ENCODE measurements at regions not wholly inside any gene's neighbourhood (a gene's known extent, or its start where the extent isn't known, plus 50 kb on each side); places are given as distances from the start of the nearest gene placed in this dataset.

DNA sequence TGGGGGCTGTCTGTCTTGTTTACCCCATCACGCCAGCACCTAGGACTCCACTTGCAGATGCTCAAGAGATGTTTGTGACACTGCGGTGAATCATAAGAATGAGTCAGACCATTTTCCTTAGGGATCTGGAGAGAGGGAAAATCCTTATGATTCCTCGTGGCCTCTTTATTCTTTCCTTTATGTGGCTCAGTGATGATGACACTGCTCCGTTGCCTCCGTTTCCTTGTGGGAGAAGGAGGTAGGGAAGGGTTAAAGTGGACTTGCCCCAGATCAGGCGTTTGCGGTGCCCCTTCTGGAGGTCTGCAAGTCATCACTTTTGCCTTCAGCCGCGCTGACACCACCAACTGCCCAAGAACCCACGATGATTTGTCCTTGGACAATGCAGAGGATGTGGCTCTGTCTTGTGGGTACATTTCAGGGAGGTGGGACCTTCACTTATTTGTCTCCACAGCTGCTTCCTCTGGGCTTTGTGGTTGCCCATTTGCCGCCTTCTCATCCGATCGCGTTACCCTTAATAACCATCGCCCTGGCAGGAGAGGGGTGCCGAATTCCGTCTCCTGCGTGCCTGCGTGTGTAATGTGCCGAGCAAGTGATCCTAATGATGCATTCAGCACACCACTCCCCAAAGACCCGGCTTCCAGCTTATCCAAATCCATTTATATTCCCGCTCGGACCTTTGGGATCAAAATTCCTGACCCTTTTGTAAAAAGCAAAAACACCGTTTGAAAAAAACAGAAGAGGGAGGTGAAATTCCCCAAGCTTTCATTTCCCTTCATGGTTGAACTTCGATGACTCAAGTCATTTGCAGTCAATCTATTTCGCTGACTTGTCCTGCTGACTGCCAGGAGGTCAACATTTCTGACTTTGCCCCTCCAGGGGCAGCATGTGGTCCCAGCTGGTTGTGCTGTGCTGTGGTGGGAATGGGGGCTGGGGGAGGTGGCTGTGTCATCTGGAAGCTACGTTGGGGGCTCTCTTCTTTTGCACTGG, 87.2 kb upstream of the IRX3 start:
- in situ Hi-C loops (cut with MboI; ENCODE audit: low pct_unique_long_range_greater_than_20kb, low sequenced_read_pairs): no loop called here
- DNase-seq: peak; percentile 89

DNA sequence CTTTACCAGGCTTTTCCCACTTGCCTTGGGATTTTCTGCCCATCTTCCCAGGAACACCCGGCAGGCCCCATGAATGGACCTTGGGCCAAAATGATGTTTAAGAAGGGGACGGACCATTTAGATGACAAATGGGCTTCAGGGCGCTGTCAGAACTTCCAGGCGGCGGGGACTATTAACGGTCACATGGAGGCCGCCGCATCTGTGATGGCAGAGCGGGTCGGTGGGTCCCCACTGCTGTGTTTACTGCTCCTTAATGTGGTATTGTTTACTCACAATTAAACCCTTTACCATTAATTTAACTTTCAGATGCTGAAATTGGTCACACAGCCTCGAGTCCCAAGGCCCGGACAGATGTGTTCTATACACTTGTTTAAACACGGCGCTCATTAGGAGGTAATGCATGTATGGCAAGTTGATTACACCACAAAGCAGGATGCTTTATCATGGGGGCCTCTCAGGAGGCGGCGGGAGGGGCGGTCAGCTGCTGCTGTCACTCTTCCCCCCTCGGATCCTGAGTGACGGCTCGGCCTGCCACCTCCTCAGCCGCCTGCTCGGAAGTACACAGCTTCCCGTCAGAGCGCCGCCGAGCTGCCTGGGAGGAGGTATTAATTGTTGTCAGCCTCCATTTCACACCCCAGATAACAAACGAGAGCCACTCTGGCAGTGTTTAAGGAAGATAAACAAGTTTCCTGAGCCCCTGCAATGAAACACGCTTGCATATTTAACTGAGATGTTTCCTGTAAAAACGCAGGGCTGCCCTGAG, 83.9 kb upstream of the IRX3 start:
- no peak for DNase-seq
- in situ Hi-C loops (cut with MboI; ENCODE audit: low pct_unique_long_range_greater_than_20kb, low sequenced_read_pairs): no loop called here

DNA sequence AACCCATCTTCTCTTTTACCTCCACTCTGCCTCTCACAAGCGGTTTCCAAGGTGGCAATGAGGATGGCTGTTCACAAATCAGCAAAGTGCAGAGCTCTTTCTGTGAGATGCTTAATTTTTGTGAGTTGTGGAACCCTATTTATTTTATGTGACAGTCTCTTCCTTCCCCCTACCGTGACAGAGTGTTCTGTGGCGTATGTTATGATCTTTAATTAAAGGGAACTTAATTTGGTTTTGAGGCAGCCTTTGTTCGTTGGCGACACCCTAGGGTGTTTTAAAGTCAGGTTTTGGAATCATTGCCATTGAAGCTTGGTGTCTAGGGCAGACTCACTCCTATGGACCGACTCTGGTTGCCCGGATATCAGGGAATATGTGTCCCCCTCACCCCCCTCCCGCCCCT, 83.3 kb upstream of the IRX3 start:
- in situ Hi-C loops (cut with MboI; ENCODE audit: low pct_unique_long_range_greater_than_20kb, low sequenced_read_pairs): no loop called here
- no peak for DNase-seq

DNA sequence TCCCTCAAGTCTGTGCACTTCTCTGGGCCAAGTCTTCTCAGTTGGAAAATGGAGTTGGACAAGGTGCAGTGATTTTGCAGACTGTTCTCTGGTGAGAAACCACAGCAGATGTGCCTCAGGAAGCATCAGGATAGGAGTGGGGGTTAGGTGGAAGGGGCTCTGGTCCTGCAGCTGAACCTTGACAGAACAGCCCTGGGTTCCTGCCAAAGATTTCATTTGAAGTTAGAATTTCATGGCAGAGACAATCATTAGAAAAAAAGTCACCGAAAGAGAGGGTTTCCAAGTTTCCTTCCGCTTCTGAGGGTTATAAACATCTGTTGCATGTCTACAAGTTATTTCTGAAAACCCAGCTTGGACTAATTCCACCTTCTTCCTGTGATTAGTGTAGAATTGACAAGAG, 80.4 kb upstream of the IRX3 start:
- in situ Hi-C loops (cut with MboI; ENCODE audit: low pct_unique_long_range_greater_than_20kb, low sequenced_read_pairs): no loop called here
- DNase-seq: no peak

DNA sequence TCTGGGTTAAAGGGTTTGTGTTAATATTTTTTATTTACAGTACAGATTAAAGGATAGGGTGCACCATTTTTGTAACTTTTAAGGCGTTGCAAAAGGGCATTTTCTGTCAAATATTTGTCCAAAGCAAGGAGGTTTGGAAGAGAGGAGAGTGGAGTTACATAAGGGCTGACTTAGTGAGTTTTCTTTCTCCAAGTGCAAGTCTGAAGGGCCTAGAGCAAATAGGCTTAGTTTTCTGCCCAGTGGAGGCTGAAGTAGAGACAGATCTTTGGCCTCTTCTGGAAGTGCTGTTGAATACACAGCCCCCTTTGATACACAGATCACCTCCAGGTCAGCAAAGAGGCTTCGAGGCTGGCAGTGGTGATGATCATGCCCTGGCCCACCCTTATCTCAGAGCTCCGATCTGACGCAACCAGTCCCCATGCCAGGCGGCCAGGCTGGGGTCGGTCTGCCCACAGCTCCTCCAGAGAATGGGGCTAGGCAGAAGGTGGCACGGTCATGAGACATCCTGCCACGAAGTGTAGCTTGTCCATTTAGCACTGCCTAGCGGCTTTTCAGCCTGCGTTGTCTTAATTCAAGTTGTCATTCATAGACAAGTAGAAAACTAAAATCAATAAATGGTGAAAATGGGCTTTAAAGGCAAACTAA, 79.5 kb upstream of the IRX3 start:
- in situ Hi-C loops (cut with MboI; ENCODE audit: low pct_unique_long_range_greater_than_20kb, low sequenced_read_pairs): no loop called here
- no peak for DNase-seq

DNA sequence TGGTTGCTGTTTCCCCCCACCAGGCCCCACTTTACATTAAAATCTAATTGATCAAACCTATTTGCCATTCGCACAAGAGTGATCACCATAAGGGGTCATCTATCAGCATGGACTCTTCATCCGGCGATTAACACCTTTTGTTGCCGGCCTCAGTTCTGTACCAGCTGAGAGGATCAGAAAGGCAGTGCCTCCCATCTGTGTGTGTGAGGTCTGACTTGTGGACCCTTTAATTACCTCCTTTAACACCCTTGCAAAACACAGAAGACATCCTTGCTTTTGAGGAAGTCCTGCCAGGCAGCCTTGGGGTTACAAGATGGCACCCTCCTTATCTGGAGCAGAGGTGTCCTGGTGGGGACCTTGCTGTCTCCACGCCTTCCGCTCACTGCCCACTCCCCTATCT, 77.2 kb upstream of the IRX3 start:
- in situ Hi-C loops (cut with MboI; ENCODE audit: low pct_unique_long_range_greater_than_20kb, low sequenced_read_pairs): no loop called here
- DNase-seq: no peak

DNA sequence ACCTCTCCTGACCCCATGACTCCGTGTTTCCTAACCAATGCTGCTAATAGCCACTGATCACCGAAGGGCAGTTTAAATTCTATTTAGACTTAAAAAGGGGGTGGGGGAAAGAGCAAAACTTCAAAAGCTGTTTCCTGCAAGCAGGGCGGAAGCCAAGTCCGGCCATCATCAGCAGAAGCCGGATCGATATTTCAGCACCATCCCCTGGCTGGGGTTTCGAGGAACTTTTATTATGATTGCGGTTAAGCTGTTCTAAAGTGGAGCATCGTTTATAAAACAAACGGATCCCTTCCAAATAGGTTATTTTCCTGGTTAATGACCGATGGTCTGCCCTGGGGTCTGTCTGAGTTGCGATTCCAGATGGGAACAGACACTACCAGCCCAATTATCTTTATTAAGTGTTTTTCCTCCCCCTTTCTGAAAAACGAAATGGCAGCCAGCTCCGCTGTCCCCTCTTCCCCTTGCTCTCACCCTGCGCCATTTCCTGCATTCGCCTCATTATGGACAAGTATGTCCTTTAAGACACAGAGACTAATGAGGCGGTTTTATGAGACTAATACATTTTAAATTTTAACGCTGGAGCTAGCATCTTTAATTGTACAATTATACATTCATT, 76.1 kb upstream of the IRX3 start:
- DNase-seq: no peak
- in situ Hi-C loops (cut with MboI; ENCODE audit: low pct_unique_long_range_greater_than_20kb, low sequenced_read_pairs): no loop called here

DNA sequence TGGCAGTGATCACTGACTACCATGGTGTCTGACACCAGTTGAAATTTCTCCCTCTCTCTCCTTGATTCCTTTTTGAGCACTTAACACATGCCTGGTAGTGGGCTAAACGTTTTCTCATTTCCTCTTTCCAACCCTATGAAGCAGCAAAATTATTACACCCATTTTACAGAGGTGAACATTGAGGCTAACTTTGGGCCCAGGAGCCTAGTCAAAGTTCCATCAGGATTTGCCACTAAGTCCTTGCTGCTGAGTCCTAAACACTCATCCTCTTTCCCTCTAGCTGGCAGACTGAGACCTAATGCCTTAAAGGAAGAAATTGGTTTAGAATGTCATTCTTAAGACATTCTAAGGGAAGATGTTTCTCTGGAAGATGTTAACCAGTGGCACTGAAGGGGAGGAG, 74.7 kb upstream of the IRX3 start:
- no peak for DNase-seq
- in situ Hi-C loops (cut with MboI; ENCODE audit: low pct_unique_long_range_greater_than_20kb, low sequenced_read_pairs): no loop called here

DNA sequence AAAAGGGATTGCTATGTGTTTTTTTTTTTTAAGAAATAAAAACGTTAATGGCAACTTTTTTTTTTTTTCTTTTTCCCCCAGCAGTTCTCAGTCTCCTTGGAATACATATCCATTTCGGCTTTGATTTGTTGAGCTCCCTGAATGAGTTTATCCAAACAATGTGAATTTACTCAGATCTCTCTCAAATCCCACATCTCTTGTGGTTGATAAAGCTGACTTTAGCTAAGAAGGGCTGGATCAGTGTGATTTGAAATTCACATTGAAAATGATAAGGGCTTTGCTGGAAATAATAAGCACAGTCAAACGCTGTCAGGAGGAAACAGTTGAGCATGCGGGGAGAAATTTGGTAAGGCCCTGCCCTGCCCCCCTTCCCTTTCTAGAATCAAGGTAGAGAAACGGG, 74.1 kb upstream of the IRX3 start:
- DNase-seq: no peak
- in situ Hi-C loops (cut with MboI; ENCODE audit: low pct_unique_long_range_greater_than_20kb, low sequenced_read_pairs): no loop called here

DNA sequence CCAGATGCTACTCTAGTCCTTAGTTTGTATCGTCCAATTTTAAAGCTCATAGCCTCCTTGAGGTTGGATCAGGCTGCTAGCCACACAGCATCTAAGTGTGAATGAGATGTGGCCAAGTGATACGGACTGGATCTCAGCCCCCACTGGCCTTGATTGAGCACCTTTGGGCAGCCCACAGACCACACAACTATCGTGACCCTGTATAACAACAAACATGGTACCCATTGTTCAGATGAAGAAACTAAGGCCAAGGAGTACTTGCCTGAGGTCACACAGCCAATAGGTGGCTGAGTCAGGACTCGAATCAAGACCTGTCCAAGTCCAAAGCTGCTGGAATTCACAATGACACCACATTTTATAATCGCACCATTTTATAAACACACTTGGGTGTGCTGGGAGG, 73.0 kb upstream of the IRX3 start:
- in situ Hi-C loops (cut with MboI; ENCODE audit: low pct_unique_long_range_greater_than_20kb, low sequenced_read_pairs): no loop called here
- DNase-seq: no peak

DNA sequence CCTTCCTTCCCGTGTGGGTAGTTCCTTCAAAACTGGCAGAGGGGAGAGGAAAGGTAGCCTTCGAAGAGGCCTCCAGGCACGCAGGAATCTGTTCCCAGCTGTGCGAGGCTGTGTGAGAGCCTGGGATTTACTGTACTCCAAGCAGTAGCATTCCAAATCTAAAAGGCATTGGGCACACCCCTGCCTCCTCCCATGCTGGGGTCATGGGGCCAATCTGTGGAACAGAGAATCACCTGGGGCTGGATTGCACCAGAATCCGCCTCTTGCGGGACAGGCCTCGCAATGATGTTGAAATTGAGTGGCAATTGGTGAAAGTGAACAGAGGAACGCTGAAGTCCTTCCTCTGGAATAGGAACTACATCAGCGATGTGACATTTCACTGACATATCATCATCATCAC, 72.5 kb upstream of the IRX3 start:
- DNase-seq: no peak
- in situ Hi-C loops (cut with MboI; ENCODE audit: low pct_unique_long_range_greater_than_20kb, low sequenced_read_pairs): no loop called here

DNA sequence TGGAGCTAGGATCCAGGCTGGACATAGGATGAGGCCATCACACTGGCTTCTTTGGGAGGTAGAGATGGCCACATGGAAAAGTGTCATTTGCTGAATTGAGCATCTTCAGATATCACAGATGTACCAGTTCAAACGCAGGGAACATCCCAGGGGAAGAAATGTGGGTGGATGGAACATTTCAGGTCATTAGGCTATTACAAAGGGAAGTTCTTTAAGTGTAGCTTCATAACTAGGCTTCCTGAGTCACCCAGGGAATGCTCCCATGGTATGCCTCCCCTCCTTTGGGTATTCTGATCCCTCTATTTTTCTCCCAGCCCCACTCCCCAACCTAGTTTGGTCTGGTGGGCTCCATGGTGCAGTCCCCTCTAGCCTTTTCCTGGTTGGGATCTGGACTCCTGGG, 69.8 kb upstream of the IRX3 start:
- in situ Hi-C loops (cut with MboI; ENCODE audit: low pct_unique_long_range_greater_than_20kb, low sequenced_read_pairs): no loop called here
- DNase-seq: no peak

DNA sequence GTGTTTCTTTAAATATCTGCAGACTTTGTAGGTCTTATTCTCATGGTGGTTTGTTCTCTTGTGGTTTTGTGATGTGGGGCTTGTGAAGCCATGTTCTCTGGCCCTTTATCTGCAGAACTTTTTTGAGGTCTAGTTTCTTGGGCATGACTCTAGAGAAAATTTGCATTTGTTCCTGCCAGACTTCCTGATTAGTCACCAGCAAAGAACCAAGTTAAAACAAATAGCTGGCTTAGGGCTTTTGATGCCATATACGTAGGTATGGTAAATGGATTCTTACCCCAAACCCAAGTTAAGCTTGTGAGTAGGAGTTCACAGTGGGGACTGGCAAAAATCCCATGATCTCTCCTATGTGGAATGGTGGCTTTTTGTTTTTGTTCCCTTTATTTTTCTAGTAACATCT, 68.7 kb upstream of the IRX3 start:
- peak; percentile 32 for DNase-seq
- in situ Hi-C loops (cut with MboI; ENCODE audit: low pct_unique_long_range_greater_than_20kb, low sequenced_read_pairs): no loop called here

DNA sequence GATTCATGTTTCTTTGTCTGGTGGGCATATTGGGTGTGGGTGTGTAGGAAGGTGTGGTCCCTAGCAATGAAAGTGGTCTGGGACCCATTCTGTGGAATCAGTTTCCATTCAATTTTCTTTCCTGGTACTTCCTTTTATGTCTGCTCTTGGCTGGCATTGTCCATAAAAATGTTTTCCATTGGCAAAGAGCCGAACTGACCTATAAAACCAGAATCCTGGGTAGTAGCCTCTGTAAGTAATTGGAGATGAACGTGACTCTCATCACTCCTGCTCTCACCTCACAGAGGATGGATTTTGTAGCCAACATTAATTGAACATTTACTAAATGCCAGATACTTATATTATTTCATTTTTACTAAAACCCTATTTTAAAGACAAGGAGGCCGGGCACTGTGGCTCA, 66.5 kb upstream of the IRX3 start:
- DNase-seq: no peak
- in situ Hi-C loops (cut with MboI; ENCODE audit: low pct_unique_long_range_greater_than_20kb, low sequenced_read_pairs): no loop called here

DNA sequence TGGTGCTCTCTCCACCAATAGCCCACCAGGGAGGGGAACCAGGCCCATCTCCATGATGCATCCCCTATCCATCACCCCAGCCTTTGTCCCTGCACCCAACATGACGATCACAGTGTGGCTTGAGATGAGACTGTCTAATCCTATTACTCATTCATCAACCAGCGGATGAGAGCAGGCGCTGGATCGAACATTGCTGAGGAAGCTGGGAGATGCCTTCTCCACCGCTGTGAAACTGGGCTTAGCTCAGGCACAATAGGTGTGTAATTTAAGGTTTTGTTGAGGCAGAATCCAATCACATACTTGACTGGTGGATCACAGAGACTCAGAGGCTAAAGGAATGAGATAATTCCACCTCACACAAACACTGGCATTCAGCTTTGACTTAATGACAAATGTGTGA, 64.6 kb upstream of the IRX3 start:
- in situ Hi-C loops (cut with MboI; ENCODE audit: low pct_unique_long_range_greater_than_20kb, low sequenced_read_pairs): no loop called here
- DNase-seq: no peak

DNA sequence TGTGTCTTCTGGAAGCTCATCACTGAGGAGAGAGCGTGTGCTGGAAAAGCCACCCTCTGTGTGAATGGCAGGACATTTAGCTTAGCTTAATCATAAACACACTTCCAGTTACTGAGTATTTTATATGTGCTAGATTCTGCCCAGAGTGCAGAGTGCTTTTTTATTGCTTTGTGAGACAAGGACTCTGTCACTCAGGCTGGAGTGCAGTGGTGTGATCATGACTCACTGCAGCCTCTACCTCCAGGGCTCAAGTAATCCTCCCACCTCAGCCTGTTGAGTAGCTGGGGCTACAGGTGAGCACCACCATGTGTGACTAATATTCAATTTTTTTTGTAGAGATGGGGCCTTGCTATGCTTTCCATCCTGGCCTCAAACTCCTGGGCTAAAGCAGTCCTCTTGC, 61.4 kb upstream of the IRX3 start:
- DNase-seq: no peak
- in situ Hi-C loops (cut with MboI; ENCODE audit: low pct_unique_long_range_greater_than_20kb, low sequenced_read_pairs): no loop called here

DNA sequence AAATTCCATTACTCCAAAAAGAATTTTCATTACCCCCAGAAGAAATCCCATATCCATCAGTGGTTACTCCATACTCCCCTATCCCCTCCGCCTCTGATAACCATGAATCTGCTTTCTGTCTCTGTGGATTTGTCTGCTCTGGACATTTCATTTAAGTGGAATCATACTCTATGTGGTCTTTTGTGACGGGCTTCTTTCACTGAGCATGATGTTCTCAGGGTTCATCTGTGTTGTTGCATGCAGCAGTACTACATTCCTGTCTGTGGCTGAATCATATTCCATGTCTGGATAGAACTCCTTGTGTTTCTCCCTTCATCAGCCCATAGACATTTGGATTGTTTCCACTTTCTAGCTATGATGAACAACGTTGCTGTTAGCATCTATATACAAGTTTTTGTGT, 59.5 kb upstream of the IRX3 start:
- in situ Hi-C loops (cut with MboI; ENCODE audit: low pct_unique_long_range_greater_than_20kb, low sequenced_read_pairs): no loop called here
- no peak for DNase-seq

DNA sequence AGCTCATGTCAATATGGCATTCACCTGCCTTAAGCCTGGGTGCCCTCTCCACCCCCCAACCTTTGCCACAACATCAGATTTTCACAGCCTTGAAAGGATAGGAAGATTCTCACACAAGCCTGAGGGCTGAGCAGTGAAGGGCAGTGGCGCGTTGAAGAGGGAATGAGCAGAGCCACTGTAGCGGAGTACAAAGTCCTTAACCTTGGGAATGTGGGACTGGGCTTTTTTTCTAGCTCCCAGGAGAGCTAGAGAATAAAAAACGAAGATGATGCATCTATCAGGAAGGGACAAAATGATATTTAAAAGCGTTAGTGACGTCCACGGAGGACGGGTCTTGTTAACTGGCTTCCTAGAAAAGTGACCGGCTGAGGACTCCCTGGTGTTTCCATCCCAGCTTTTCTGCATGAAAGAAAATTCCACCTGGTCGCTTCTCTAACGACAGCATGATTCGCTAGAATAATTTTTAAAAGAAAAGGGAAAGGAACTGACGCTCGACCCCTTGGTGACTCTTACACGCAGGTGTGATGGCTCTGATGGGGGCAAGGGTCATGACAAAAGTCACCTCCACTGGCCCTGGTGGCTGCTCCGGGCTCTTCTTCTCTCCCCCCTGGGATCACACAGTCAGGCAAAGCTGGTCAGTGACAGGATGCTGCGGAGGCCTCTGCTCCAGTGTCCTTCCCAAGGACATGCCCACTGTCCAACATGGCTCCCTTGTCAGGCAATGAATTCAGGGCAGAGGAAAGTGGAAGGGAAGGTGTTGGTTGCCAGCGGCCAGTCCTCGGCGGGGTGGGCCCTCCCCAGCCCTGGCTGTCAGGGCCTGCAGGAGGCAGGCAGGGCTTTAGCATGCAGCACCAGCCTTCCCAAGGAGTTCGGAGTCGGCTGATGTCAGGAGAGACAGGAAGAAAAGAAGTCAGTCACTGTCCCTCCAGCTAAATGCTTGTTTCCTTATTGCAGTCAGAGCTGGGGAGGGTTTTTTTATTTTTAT, 58.4 kb upstream of the IRX3 start:
- in situ Hi-C loops (cut with MboI; ENCODE audit: low pct_unique_long_range_greater_than_20kb, low sequenced_read_pairs): no loop called here
- DNase-seq: no peak

DNA sequence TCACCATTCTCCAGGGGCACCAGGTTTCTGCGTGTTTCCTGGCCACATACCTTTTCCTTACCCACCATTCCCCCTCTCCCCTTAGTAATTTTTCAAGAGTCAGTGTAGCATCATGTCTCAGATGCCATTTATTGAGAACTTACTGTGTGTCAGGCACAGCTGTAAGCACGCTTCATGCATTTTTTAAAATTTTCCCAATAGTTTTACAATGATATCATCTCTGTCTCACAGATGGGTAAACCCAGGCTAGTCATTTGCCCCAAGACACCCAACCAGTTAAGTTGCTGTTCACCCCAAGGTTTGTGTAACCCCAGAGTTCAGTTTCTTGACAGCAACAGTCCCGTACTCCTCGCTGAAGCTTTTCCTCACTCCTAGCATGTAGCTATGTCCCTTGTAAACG, 56.4 kb upstream of the IRX3 start:
- DNase-seq: no peak
- in situ Hi-C loops (cut with MboI; ENCODE audit: low pct_unique_long_range_greater_than_20kb, low sequenced_read_pairs): no loop called here

Measured in KBM-7 (cell line).